ES-I3 (cell line): ENCODE measurements at regions not wholly inside any gene's neighbourhood (a gene's known extent, or its start where the extent isn't known, plus 50 kb on each side); places are given as distances from the start of the nearest gene placed in this dataset.

ENCODE experiments used
- H3K36me3 ChIP-seq: 2 replicates; pipeline ENCODE4 v1.6.1; 2013; ENCODE audit warnings: mild to moderate bottlenecking, low read length, control low read depth, moderate library complexity; ENCODE audit not compliant: insufficient read depth
- H3K4me1 ChIP-seq: 2 replicates; pipeline ENCODE4 v1.6.1; 2013; ENCODE audit warnings: mild to moderate bottlenecking, control low read depth, low read length; ENCODE audit not compliant: insufficient read depth
- H3K9ac ChIP-seq: 2 replicates; pipeline ENCODE4 v1.6.1; 2013; ENCODE audit warnings: low read depth, mild to moderate bottlenecking, low read length, moderate library complexity
- H3K9me3 ChIP-seq: 2 replicates; pipeline ENCODE4 v1.6.1; 2013; ENCODE audit warnings: mild to moderate bottlenecking, low read length, moderate library complexity; ENCODE audit not compliant: control insufficient read depth, insufficient read depth

GRCh38 chr20:51116765-51117686, 94.1 kb upstream of the KCNG1 start:
- Histone ChIP-seq H3K4me1 (peaks cover 12% of the 10 kb centered on the region), H3K36me3 (no peaks in the 10 kb centered on the region), H3K9me3 (no peaks in the 10 kb centered on the region), H3K9ac (no peak overlapping the region)

GRCh38 chr20:51111290-51111689, 88.4 kb upstream of the KCNG1 start:
- H3K4me1 ChIP-seq, result no peaks in the 10 kb centered on the region
- H3K9me3 ChIP-seq, result no peaks in the 10 kb centered on the region
- H3K36me3 ChIP-seq, result no peaks in the 10 kb centered on the region
- no peak overlapping the region for H3K9ac ChIP-seq

DNA sequence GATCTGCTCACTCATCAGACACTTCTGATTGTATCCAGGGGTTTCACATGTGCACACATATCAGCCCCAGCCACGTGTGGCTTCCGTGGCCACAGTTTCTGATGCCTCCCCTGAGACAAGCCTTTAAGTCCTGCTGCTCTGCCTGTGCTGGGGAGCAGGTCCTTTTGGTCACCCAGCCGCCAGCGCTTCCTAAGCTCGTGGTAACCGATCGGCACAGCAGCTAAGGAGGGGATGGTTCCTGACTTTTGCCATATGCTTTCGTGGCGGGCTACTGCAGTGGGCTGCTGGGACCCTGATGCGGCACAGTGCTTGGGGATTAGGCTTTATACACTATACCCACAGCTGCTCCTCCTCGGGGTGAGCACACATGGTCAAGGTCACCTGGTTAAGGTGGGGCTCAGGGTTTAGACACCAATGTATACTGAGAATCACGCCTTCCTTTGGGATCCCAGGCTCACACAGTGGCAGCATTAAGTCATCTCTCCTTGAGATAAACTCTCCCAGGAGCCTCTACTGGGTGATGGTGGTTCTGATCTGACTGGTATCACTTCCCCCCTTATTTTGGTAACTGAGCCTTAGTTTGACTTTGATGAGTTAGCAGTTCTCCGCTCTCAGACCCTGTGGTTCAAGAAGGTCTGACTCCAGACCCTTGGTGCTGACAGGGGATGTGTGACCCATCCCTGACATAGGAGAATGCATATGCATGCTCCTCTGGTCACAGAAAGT, 85.9 kb upstream of the KCNG1 start:
- no peak overlapping the region for H3K9ac ChIP-seq
- no peaks in the 10 kb centered on the region for H3K36me3 ChIP-seq
- H3K4me1 ChIP-seq, result no peaks in the 10 kb centered on the region
- H3K9me3 ChIP-seq, result no peaks in the 10 kb centered on the region

DNA sequence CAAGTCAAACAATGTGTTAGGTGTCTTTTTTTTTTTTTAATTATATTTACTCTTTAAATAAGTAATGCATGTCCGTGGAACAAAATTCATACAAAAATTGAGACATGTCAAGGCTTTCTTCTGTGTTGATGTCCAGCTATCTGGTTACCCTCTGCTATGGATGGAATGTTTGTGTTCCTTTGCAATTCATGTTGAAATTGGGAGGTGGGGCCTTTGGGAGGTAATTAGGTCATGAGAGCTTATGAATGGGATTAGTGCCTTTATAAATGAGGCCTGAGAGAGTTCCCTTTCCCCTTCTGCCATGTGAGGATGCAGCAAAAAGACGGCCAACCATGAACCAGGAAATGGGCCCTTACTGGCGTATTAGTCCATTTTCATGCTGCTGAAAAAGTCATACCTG, 83.1 kb upstream of the KCNG1 start:
- Histone ChIP-seq H3K4me1 (no peaks in the 10 kb centered on the region), H3K36me3 (no peaks in the 10 kb centered on the region), H3K9ac (no peak overlapping the region), H3K9me3 (no peaks in the 10 kb centered on the region)

GRCh38 chr20:51104960-51105920, 82.3 kb upstream of the KCNG1 start:
- H3K4me1 ChIP-seq, result no peaks in the 10 kb centered on the region
- H3K9ac ChIP-seq, result no peak overlapping the region
- H3K36me3 ChIP-seq, result no peaks in the 10 kb centered on the region
- H3K9me3 ChIP-seq, result no peaks in the 10 kb centered on the region

DNA sequence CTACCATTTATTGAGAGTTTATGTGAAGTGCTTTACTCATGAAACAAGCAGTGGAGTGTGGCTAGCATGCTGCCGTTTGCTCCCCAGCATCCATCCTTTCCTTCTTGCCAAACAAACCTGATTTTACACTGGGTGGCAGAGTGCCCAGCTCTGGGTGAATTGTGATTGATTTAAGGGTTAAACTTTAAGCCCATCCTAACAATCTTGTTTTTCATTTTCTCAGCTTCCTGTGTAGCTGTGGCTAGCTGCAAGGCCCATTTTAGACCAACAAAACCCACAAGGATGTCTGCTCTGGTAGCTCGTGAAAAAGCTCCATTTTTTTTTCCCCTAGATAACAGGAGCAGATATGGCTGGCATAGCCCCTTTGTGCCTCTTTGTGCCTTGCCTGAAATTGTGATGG, 77.7 kb upstream of the KCNG1 start:
- no peaks in the 10 kb centered on the region for H3K4me1 ChIP-seq
- H3K36me3 ChIP-seq, result no peaks in the 10 kb centered on the region
- no peaks in the 10 kb centered on the region for H3K9me3 ChIP-seq
- H3K9ac ChIP-seq, result no peak overlapping the region

DNA sequence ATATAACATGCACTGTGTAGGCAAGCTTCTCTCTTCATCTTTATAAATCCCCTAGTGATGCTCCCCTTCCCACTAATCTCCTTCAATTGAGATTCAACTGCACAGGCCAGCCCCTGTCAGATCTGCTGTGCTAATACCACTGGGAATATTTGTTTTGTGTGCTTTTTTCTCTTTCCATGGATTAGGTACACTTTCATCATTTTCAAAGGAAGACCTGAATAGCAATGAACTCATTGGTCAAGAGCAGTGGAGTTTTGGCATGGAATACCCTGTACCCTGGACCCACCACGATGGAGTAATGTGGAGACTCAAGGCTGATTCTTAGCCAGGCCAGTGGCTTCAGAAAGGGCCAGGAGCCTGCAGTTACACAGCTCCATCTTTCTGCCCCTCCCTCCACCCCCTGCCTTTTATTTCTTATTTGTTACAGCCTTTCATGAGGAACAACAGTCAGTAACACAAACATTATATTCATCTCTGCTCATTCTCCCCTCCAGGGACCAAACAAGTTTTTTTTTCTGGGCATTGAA, 75.4 kb upstream of the KCNG1 start:
- Histone ChIP-seq H3K9ac (no peak overlapping the region), H3K9me3 (no peaks in the 10 kb centered on the region), H3K4me1 (no peaks in the 10 kb centered on the region), H3K36me3 (no peaks in the 10 kb centered on the region)

- H3K4me1 ChIP-seq, result peaks cover 6% of the 10 kb centered on the region; the same call in 1 of the 2 replicates
- no peaks in the 10 kb centered on the region for H3K36me3 ChIP-seq
- H3K9ac ChIP-seq, result no peak overlapping the region
- no peaks in the 10 kb centered on the region for H3K9me3 ChIP-seq
Observed at GRCh38 chr20:51097351-51098120, 74.6 kb upstream of the KCNG1 start.

DNA sequence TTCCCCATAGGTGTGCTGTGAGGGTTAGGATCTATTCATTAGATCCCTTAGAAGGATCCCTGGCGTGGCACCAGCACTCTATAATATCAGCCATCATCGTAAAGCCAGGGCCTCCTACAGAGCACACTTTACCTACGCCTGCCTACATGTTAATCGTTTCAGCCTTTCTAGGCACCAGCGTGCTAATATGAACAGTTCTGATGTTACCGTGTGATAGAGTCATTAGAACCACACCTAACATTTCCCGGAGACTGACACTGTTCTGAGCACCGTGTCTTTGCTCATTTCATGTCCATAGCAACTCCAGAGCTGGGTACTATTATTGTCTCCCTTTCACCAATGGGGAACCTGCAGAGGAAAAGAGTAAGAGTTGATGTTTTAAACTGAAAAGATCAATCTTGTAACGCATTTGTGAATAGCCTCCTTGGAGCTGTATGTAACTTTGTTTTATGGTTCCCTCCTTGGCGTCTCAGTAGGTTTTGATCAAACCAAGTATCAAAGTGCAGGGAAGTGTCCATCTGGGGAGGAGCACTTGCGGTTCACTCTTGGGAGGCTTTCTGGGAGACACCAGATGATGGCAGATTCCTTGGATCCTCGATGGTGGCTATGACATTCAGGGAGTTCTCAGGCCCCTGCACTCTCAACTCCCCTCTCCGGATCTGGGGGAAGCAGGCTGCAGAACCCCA, 73.8 kb upstream of the KCNG1 start:
- Histone ChIP-seq H3K9me3 (no peaks in the 10 kb centered on the region), H3K36me3 (no peaks in the 10 kb centered on the region), H3K9ac (no peak overlapping the region), H3K4me1 (peaks cover 9% of the 10 kb centered on the region; the same call in 1 of the 2 replicates)

- Histone ChIP-seq H3K4me1 (peaks cover 9% of the 10 kb centered on the region; the same call in 1 of the 2 replicates), H3K9ac (no peak overlapping the region), H3K9me3 (no peaks in the 10 kb centered on the region), H3K36me3 (no peaks in the 10 kb centered on the region)
Observed at GRCh38 chr20:51095633-51096521, 73.0 kb upstream of the KCNG1 start.

GRCh38 chr20:51094221-51094620, 71.3 kb upstream of the KCNG1 start:
- Histone ChIP-seq H3K9me3 (no peaks in the 10 kb centered on the region), H3K4me1 (peaks cover 9% of the 10 kb centered on the region; the same call in 1 of the 2 replicates), H3K9ac (no peak overlapping the region), H3K36me3 (no peaks in the 10 kb centered on the region)

- Histone ChIP-seq H3K36me3 (no peaks in the 10 kb centered on the region), H3K9me3 (no peaks in the 10 kb centered on the region), H3K4me1 (peaks cover 9% of the 10 kb centered on the region; the same call in 1 of the 2 replicates), H3K9ac (no peak overlapping the region)
Observed at GRCh38 chr20:51093240-51093763, 70.4 kb upstream of the KCNG1 start.
